Ishikawa (cell line): ENCODE measurements at regions not wholly inside any gene's neighbourhood (a gene's known extent, or its start where the extent isn't known, plus 50 kb on each side); places are given as distances from the start of the nearest gene placed in this dataset.

ENCODE experiments used
- EP300 ChIP-seq: IDR thresholded peaks from 2 replicates; pipeline ENCODE4 v1.6.1; 2012; ENCODE audit warnings: borderline replicate concordance
- USF1 ChIP-seq: IDR thresholded peaks from 2 replicates; pipeline ENCODE4 v1.6.1; 2012
- YY1 ChIP-seq: IDR thresholded peaks from 2 replicates; pipeline ENCODE4 v1.6.1; 2012; ENCODE audit warnings: low read depth

GRCh38 chr7:7035851-7036250 lies 146.5 kb upstream of the C1GALT1 start:
- TF ChIP-seq USF1 (no peak), YY1 (no peak), EP300 (no peak)
